ENCODE measurements at regions not wholly inside any gene's neighbourhood (a gene's known extent, or its start where the extent isn't known, plus 50 kb on each side); places are given as distances from the start of the nearest gene placed in this dataset.

GRCh38 chr7:91771394-91771793 lies 109.1 kb downstream of the MTERF1 start (continued):
- TF ChIP-seq PCBP1 (IDR thresholded peaks at IDR 0.05; ENCODE audit: low read depth, low read length, poor library complexity, severe bottlenecking) (no peak), ZC3H8 (IDR thresholded peaks at IDR 0.05) (no peak)

GRCh38 chr7:91771921-91772815 lies 108.3 kb downstream of the MTERF1 start:
- H3K4me2 ChIP-seq (ENCODE audit: insufficient read depth, low read length): no peak overlapping the region
- intact Hi-C loops (cut with micrococcal nuclease): no loop called here
- H3K36me3 ChIP-seq (ENCODE audit: control insufficient read depth, insufficient read depth, low read length): no peaks in the 10 kb centered on the region
- H3K9me3 ChIP-seq (replicated peaks; ENCODE audit: control insufficient read depth, insufficient read depth, low read depth, low read length): no peaks in the 10 kb centered on the region
- H3K4me1 ChIP-seq (replicated peaks in 1 of 2; ENCODE audit: control insufficient read depth in 2 of 2, insufficient read depth in 2 of 2, low read length in 2 of 2): no peaks in the 10 kb centered on the region
- FAIRE-seq: no peak
- BruUV-seq (replicated peaks): no TSS peak
- DNase-seq (ENCODE audit: extremely low read depth in 1 of 4, low spot score in 3 of 4): no peak
- ChIA-PET POLR2A (no interaction called here), CTCF (ENCODE audit: low intra/inter-chr PET ratio) (interaction anchor here (0.7 kb wide), 1 partner anchor 49 kb away, joined by 3 read pairs; no protein-coding TSS in a partner anchor)
- H3K4me3 ChIP-seq: no peak overlapping the region
- WGBS (ENCODE audit: insufficient coverage, low coverage, missing lambda C conversion rate): 1% methylated on average over 4 of the region's 4 CpGs
- no peak overlapping the region for H3K9ac ChIP-seq (ENCODE audit: insufficient read depth in 1 of 2, low read depth in 2 of 2, low read length in 2 of 2)
- ATAC-seq: no peak
- in situ Hi-C loops (cut with MboI): no loop called here
- no peak for TF ChIP-seq HINFP (tag; conservative IDR thresholded peaks at IDR 0.05; ENCODE audit: low read depth)
- no peak for TF ChIP-seq ZNF124 (CRISPR knock-in tag; IDR thresholded peaks at IDR 0.05)
- TF ChIP-seq PRPF4 (IDR thresholded peaks at IDR 0.05; ENCODE audit: insufficient read depth, low read depth, low read length, poor library complexity, severe bottlenecking): no peak
- no peak for TF ChIP-seq STAG1 (CRISPR knock-in tag; IDR thresholded peaks at IDR 0.05; ENCODE audit: borderline replicate concordance)
- TF ChIP-seq CREM (IDR thresholded peaks at IDR 0.05; ENCODE audit: low read depth): no peak
- no peak for TF ChIP-seq PHF20 (IDR thresholded peaks at IDR 0.05; ENCODE audit: partially characterized antibody)
- TF ChIP-seq ZNF184 (CRISPR knock-in tag; IDR thresholded peaks at IDR 0.05): no peak
- no peak for TF ChIP-seq POLR3A (IDR thresholded peaks at IDR 0.05; ENCODE audit: borderline replicate concordance, extremely low read depth, insufficient read depth, insufficient read length)
- TF ChIP-seq SNRNP70 (optimal IDR thresholded peaks at IDR 0.05; ENCODE audit: low read depth, low read length): no peak
- TF ChIP-seq FIP1L1 (IDR thresholded peaks at IDR 0.05; ENCODE audit: low read depth, low read length, poor library complexity, severe bottlenecking): no peak
- H3K9me1 ChIP-seq (ENCODE audit: control insufficient read depth, insufficient read depth, low read length): no peaks in the 10 kb centered on the region
- H3K79me2 ChIP-seq (ENCODE audit: control insufficient read depth, insufficient read depth, low read length): no peaks in the 10 kb centered on the region
- H2AFZ ChIP-seq (ENCODE audit: low read depth, low read length): no peak overlapping the region
- no peaks in the 10 kb centered on the region for H4K20me1 ChIP-seq (replicated peaks; ENCODE audit: control insufficient read depth, insufficient read depth, low read length)
- no peaks in the 10 kb centered on the region for H3K27me3 ChIP-seq (ENCODE audit: control insufficient read depth in 2 of 2, insufficient read depth in 2 of 2, low read length in 2 of 2)
- no peak overlapping the region for H3K27ac ChIP-seq (ENCODE audit: extremely low read depth, low read depth, low read length)
